Neutrophil (primary cell): ENCODE measurements at regions not wholly inside any gene's neighbourhood (a gene's known extent, or its start where the extent isn't known, plus 50 kb on each side); places are given as distances from the start of the nearest gene placed in this dataset.
"Not testable (repeated sequence)": the region's sequence is repeated elsewhere in the genome, so short reads cannot be mapped to it uniquely, and the experiment has no call there.

Experiments
- H3K27ac ChIP-seq: fragments of 200-600 bp; sonication (generic); 2 replicates; pipeline ENCODE4 v1.5.1; 2016; ENCODE audit warnings: mild to moderate bottlenecking, moderate library complexity
- H3K27me3 ChIP-seq: fragments of 200-600 bp; sonication (generic); 2 replicates; pipeline ENCODE4 v1.6.0; 2016; ENCODE audit warnings: mild to moderate bottlenecking
- H3K36me3 ChIP-seq: fragments of 200-600 bp; sonication (generic); 2 replicates; pipeline ENCODE4 v1.5.1; 2017
- H3K4me1 ChIP-seq, 2 experiments: fragments of 200-600 bp in 1 of 2; sonication (generic) in 1 of 2; 1 replicate in 1 of 2; 2 replicates in 1 of 2; pipeline versions ENCODE4 v1.5.1 to v1.6.1; 2013 to 2016; ENCODE audit warnings: low read depth in 1 of 2, low read length in 1 of 2, mild to moderate bottlenecking in 1 of 2, moderate library complexity in 1 of 2; ENCODE audit not compliant: control insufficient read depth in 1 of 2, insufficient read depth in 1 of 2
- H3K4me3 ChIP-seq, 2 experiments: fragments of 200-600 bp in 1 of 2; sonication (generic) in 1 of 2; 1 replicate in 1 of 2; 2 replicates in 1 of 2; pipeline ENCODE4 v1.5.1; 2013 to 2016; ENCODE audit warnings: low read depth in 1 of 2, low read length in 1 of 2, mild to moderate bottlenecking in 1 of 2, moderate library complexity in 1 of 2
- H3K9me3 ChIP-seq: fragments of 200-600 bp; sonication (generic); 2 replicates; pipeline ENCODE4 v1.5.1; 2016
- TF ChIP-seq, protein P1 (sequence below): fragments of 200-600 bp; sonication (generic); IDR thresholded peaks from 2 replicates; pipeline ENCODE4 v1.5.1; 2016; ENCODE audit warnings: antibody characterized with exemption

DNA sequence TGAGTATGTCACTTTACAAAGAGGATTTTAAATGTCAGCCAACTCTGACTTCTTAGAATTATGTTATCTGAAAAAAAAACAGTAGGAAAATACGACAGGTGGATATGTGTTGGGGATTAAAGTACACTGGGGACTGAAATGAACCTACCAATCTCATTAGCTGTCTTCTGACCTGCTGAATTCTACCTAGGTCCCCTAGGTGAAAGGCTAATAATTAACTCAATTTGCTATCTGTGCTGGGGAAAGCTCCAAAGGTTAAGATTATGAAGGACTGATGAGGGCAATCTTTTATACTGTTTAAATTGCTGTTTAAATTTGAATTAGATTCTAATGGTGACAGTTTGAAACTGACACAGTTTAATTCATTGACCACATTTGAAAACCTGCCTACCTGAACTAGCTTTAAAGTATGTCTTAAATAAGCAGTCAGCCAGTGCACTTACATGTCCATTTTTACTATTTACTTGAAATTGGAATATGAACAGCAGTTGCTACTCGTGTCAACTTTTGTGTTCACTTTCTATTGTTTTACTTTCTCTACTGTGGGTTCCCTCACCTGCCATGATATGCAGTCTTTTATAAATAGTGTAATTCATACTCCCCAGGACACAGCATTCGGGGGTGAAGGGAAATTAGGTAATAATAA, 977.3 kb downstream of the C4orf33 start:
- TF ChIP-seq, protein P1, sequence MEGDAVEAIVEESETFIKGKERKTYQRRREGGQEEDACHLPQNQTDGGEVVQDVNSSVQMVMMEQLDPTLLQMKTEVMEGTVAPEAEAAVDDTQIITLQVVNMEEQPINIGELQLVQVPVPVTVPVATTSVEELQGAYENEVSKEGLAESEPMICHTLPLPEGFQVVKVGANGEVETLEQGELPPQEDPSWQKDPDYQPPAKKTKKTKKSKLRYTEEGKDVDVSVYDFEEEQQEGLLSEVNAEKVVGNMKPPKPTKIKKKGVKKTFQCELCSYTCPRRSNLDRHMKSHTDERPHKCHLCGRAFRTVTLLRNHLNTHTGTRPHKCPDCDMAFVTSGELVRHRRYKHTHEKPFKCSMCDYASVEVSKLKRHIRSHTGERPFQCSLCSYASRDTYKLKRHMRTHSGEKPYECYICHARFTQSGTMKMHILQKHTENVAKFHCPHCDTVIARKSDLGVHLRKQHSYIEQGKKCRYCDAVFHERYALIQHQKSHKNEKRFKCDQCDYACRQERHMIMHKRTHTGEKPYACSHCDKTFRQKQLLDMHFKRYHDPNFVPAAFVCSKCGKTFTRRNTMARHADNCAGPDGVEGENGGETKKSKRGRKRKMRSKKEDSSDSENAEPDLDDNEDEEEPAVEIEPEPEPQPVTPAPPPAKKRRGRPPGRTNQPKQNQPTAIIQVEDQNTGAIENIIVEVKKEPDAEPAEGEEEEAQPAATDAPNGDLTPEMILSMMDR, result no peak
- Histone ChIP-seq H3K27me3 (no peaks in the 10 kb centered on the region), H3K4me3 (no peak overlapping the region), H3K36me3 (no peaks in the 10 kb centered on the region), H3K9me3 (no peaks in the 10 kb centered on the region), H3K4me1 (no peaks in the 10 kb centered on the region), H3K27ac (no peak overlapping the region)

DNA sequence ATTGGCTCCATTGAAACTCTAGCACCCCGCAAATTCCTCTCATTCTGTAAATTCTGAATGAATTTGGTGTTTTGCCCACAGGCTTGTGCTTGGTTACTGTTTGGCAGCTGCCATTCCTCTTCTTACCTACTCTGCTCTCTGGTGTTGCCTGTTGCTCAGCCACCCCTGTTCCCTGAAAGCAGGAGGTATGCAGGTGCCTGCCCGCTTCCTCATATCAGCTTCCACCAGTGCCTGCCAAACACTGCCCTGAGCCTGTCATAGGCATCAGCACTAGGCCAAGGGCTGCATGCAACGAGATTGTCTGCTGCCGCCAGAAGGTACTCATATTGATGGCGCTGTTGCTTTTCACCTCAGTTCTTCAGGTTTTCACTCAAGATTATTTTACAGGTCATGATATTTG, 978.1 kb downstream of the C4orf33 start:
- Histone ChIP-seq H3K27ac (no peak overlapping the region), H3K27me3 (no peaks in the 10 kb centered on the region), H3K9me3 (no peaks in the 10 kb centered on the region), H3K4me3 (no peak overlapping the region), H3K4me1 (no peaks in the 10 kb centered on the region), H3K36me3 (no peaks in the 10 kb centered on the region)
- TF ChIP-seq, protein P1, result no peak

DNA sequence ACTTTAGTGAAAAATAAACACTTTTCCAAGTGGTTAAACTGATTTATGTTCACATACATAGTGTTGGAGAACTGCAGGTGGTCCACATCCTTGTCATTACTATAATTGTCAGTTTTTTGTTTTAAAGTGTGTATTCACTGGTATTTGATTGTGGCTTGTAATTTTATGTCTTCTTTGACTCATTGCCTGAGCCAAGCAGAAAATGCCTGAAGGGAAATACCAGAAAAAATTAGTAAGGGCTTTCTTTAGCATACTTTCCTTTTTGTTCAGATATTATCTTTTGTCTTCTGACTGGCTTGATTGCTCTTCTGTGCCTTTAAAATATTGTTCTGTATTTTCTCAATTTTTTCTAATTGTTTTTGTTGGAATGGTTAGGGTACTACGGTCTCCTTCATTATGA, 981.3 kb downstream of the C4orf33 start:
- H3K27me3 ChIP-seq, result no peaks in the 10 kb centered on the region
- TF ChIP-seq, protein P1, result no peak
- no peak overlapping the region for H3K27ac ChIP-seq
- no peak overlapping the region for H3K4me3 ChIP-seq
- H3K9me3 ChIP-seq, result no peaks in the 10 kb centered on the region
- no peaks in the 10 kb centered on the region for H3K4me1 ChIP-seq
- H3K36me3 ChIP-seq, result no peaks in the 10 kb centered on the region

GRCh38 chr4:130079027-130079426, 983.1 kb downstream of the C4orf33 start:
- H3K9me3 ChIP-seq, H3K27me3 ChIP-seq, H3K4me3 ChIP-seq, H3K36me3 ChIP-seq, H3K27ac ChIP-seq, H3K4me1 ChIP-seq: not testable (repeated sequence)

DNA sequence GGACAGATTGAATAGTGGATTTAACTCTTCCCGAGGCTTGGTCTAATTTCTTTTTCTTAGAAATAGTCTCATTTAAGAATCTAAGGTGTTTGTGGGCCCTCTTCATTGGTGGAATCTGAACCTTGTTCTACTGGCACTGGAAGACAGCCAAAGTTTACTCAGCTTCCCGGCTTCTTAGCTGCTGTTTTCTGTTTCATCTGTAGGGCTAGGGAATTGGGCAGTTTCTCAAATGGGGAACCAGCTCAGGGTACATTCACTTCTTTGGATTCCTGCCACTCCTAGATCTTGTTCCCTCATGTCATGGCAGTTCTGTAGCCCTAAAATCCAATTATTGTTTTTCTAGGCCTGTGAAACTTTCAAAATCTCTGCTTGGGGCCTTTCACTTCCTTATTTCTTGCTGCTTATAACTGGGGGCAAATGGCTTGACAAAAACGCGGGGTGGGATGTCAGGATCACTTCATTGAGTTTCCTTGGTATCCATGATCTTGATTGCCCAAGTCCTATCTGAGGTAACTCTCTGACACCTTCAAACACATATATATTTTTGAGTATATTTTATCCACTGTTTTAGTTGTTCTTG, 985.0 kb downstream of the C4orf33 start:
- H3K27me3 ChIP-seq, result no peaks in the 10 kb centered on the region
- TF ChIP-seq, protein P1, result no peak
- no peak overlapping the region for H3K4me3 ChIP-seq
- no peaks in the 10 kb centered on the region for H3K4me1 ChIP-seq
- H3K36me3 ChIP-seq, result no peaks in the 10 kb centered on the region
- H3K9me3 ChIP-seq, result no peaks in the 10 kb centered on the region
- H3K27ac ChIP-seq, result no peak overlapping the region

DNA sequence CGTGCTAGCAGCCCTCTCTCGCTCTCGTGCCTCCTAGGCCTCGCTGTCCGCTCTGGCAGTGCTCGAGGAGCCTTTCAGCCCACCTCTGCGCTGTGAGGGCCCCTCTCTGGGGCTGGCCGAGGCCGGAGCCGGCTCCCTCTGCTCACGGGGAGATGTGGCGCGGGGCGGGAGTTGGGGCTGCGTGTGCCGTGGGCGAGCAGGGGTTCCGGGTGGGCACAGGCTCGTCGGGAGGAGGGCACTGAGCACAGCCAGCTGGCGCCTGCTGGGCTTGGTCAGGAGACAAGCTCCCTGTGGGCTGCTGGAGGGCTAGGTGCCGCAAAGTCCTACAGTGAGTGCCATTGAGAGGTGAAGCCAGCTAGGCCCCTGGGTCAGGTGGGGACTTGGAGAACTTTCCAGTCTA, 994.5 kb downstream of the C4orf33 start:
- H3K27me3 ChIP-seq, result no peaks in the 10 kb centered on the region
- H3K4me3 ChIP-seq, result no peak overlapping the region
- no peaks in the 10 kb centered on the region for H3K9me3 ChIP-seq
- no peaks in the 10 kb centered on the region for H3K36me3 ChIP-seq
- no peak overlapping the region for H3K27ac ChIP-seq
- no peaks in the 10 kb centered on the region for H3K4me1 ChIP-seq
- TF ChIP-seq, protein P1, result no peak
